ENCODE measurements at regions not wholly inside any gene's neighbourhood (a gene's known extent, or its start where the extent isn't known, plus 50 kb on each side); places are given as distances from the start of the nearest gene placed in this dataset.

- no peak for DNase-seq (ENCODE audit: low read depth)
- TF ChIP-seq CTCF (conservative IDR thresholded peaks at IDR 0.05; ENCODE audit: low read depth, low read length): no peak
- H3K4me3 ChIP-seq (ENCODE audit: low read depth, low read length): no peak overlapping the region
Observed at GRCh38 chr13:105663182-105663581, 872.3 kb downstream of the EFNB2 start.

- H3K4me3 ChIP-seq (ENCODE audit: low read depth, low read length): no peak overlapping the region
- no peak for TF ChIP-seq CTCF (conservative IDR thresholded peaks at IDR 0.05; ENCODE audit: low read depth, low read length)
- DNase-seq (ENCODE audit: low read depth): no peak
Observed at GRCh38 chr13:105660561-105660960, 874.9 kb downstream of the EFNB2 start.

- no peak overlapping the region for H3K4me3 ChIP-seq (ENCODE audit: low read depth, low read length)
- DNase-seq (ENCODE audit: low read depth): no peak
- TF ChIP-seq CTCF (conservative IDR thresholded peaks at IDR 0.05; ENCODE audit: low read depth, low read length): no peak
Observed at GRCh38 chr13:105658431-105658830, 877.0 kb downstream of the EFNB2 start.

GRCh38 chr13:105655046-105655445 is 880.4 kb downstream of the EFNB2 start:
- TF ChIP-seq CTCF (conservative IDR thresholded peaks at IDR 0.05; ENCODE audit: low read depth, low read length): no peak
- H3K4me3 ChIP-seq (ENCODE audit: low read depth, low read length): no peak overlapping the region
- no peak for DNase-seq (ENCODE audit: low read depth)

- no peak for TF ChIP-seq CTCF (conservative IDR thresholded peaks at IDR 0.05; ENCODE audit: low read depth, low read length)
- DNase-seq (ENCODE audit: low read depth): no peak
- no peak overlapping the region for H3K4me3 ChIP-seq (ENCODE audit: low read depth, low read length)
Observed at GRCh38 chr13:105643966-105644365, 891.5 kb downstream of the EFNB2 start.

GRCh38 chr13:105642511-105642958 is 892.9 kb downstream of the EFNB2 start:
- no peak for DNase-seq (ENCODE audit: low read depth)
- TF ChIP-seq CTCF (conservative IDR thresholded peaks at IDR 0.05; ENCODE audit: low read depth, low read length): no peak

GRCh38 chr13:105641121-105641520 is 894.3 kb downstream of the EFNB2 start:
- DNase-seq (ENCODE audit: low read depth): no peak
- TF ChIP-seq CTCF (conservative IDR thresholded peaks at IDR 0.05; ENCODE audit: low read depth, low read length): no peak
- H3K4me3 ChIP-seq (ENCODE audit: low read depth, low read length): no peak overlapping the region

More at GRCh38 chr13:105642511-105642958, 892.9 kb downstream of the EFNB2 start:
- no peak overlapping the region for H3K4me3 ChIP-seq (ENCODE audit: low read depth, low read length)
